ENCODE measurements at regions not wholly inside any gene's neighbourhood (a gene's known extent, or its start where the extent isn't known, plus 50 kb on each side); places are given as distances from the start of the nearest gene placed in this dataset.

DNA sequence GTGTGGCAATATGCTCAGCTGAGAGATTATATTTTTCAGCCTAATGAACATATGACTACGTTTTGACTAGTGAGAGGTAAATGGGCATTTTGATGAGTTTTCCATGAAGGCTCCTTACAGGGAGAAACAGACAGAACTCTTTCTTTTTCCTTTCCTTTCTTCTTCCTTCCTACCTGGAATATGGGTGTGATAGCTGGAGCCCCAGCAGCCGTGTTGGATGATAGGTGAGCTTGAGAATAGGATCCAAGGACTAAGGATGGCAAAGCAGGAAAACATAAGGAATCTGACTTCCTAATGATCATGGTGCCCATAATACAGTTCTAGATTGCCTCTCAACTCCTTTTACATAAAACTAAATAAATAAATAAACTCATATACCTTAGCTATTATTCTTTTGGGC lies 124.0 kb downstream of the MAIP1 start:
- TF ChIP-seq, protein P1, sequence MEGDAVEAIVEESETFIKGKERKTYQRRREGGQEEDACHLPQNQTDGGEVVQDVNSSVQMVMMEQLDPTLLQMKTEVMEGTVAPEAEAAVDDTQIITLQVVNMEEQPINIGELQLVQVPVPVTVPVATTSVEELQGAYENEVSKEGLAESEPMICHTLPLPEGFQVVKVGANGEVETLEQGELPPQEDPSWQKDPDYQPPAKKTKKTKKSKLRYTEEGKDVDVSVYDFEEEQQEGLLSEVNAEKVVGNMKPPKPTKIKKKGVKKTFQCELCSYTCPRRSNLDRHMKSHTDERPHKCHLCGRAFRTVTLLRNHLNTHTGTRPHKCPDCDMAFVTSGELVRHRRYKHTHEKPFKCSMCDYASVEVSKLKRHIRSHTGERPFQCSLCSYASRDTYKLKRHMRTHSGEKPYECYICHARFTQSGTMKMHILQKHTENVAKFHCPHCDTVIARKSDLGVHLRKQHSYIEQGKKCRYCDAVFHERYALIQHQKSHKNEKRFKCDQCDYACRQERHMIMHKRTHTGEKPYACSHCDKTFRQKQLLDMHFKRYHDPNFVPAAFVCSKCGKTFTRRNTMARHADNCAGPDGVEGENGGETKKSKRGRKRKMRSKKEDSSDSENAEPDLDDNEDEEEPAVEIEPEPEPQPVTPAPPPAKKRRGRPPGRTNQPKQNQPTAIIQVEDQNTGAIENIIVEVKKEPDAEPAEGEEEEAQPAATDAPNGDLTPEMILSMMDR (IDR thresholded peaks at IDR 0.05; ENCODE audit: insufficient read depth, low read length), result no peak
- TF ChIP-seq, protein P2, sequence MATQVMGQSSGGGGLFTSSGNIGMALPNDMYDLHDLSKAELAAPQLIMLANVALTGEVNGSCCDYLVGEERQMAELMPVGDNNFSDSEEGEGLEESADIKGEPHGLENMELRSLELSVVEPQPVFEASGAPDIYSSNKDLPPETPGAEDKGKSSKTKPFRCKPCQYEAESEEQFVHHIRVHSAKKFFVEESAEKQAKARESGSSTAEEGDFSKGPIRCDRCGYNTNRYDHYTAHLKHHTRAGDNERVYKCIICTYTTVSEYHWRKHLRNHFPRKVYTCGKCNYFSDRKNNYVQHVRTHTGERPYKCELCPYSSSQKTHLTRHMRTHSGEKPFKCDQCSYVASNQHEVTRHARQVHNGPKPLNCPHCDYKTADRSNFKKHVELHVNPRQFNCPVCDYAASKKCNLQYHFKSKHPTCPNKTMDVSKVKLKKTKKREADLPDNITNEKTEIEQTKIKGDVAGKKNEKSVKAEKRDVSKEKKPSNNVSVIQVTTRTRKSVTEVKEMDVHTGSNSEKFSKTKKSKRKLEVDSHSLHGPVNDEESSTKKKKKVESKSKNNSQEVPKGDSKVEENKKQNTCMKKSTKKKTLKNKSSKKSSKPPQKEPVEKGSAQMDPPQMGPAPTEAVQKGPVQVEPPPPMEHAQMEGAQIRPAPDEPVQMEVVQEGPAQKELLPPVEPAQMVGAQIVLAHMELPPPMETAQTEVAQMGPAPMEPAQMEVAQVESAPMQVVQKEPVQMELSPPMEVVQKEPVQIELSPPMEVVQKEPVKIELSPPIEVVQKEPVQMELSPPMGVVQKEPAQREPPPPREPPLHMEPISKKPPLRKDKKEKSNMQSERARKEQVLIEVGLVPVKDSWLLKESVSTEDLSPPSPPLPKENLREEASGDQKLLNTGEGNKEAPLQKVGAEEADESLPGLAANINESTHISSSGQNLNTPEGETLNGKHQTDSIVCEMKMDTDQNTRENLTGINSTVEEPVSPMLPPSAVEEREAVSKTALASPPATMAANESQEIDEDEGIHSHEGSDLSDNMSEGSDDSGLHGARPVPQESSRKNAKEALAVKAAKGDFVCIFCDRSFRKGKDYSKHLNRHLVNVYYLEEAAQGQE (IDR thresholded peaks at IDR 0.05; ENCODE audit: insufficient replicate concordance, low read depth), result no peak
- TF ChIP-seq POLR2AphosphoS5 (IDR thresholded peaks at IDR 0.05; ENCODE audit: low read depth), result no peak
- no peak for TF ChIP-seq GABPA (IDR thresholded peaks at IDR 0.05; ENCODE audit: low read depth)
- no peak for TF ChIP-seq SPI1 (IDR thresholded peaks at IDR 0.05; ENCODE audit: borderline replicate concordance, low read depth)

Data from HL-60 (cell line).